H9 (cell line): ENCODE measurements at regions not wholly inside any gene's neighbourhood (a gene's known extent, or its start where the extent isn't known, plus 50 kb on each side); places are given as distances from the start of the nearest gene placed in this dataset.

Experiments
- DNase-seq: peaks from one replicate; pipeline ENCODE4 v3.0.0-alpha.2; 2017
- H2AFZ ChIP-seq: one replicate; pipeline ENCODE4 v1.6.1; 2013; ENCODE audit warnings: mild to moderate bottlenecking, low read length, control low read depth, moderate library complexity
- H2AK5ac ChIP-seq: 2 replicates; pipeline ENCODE4 v1.6.1; 2013; ENCODE audit warnings: low read length, control low read depth, mixed read lengths; ENCODE audit not compliant: insufficient read length
- H2BK120ac ChIP-seq: one replicate; pipeline ENCODE4 v1.6.1; 2013; ENCODE audit warnings: low read depth, mild to moderate bottlenecking, low read length, control low read depth, inconsistent platforms; ENCODE audit not compliant: poor library complexity, severe bottlenecking
- H2BK12ac ChIP-seq: 2 replicates; pipeline ENCODE4 v1.6.1; 2013; ENCODE audit warnings: low read length, control low read depth, mixed read lengths, low read depth; ENCODE audit not compliant: insufficient read length
- H2BK15ac ChIP-seq: 2 replicates; pipeline ENCODE4 v1.6.1; 2013; ENCODE audit warnings: low read depth, low read length, control low read depth
- H2BK20ac ChIP-seq: one replicate; pipeline ENCODE4 v1.6.1; 2013; ENCODE audit warnings: low read depth, mild to moderate bottlenecking, low read length, control low read depth, inconsistent platforms; ENCODE audit not compliant: poor library complexity, severe bottlenecking
- H2BK5ac ChIP-seq: 2 replicates; pipeline ENCODE4 v1.6.1; 2013; ENCODE audit warnings: low read length, control low read depth, mixed read lengths; ENCODE audit not compliant: insufficient read length
- H3K14ac ChIP-seq: 2 replicates; pipeline ENCODE4 v1.6.1; 2013; ENCODE audit warnings: low read length, control low read depth; ENCODE audit not compliant: insufficient read depth
- H3K18ac ChIP-seq: 2 replicates; pipeline ENCODE4 v1.6.1; 2013; ENCODE audit warnings: low read depth, mild to moderate bottlenecking, mixed read lengths, low read length, control low read depth; ENCODE audit not compliant: insufficient read length
- H3K23ac ChIP-seq: 2 replicates; pipeline ENCODE4 v1.6.1; 2013; ENCODE audit warnings: low read length, control low read depth, mixed read lengths, low read depth; ENCODE audit not compliant: insufficient read length
- H3K23me2 ChIP-seq: 2 replicates; pipeline ENCODE4 v1.6.1; 2013; ENCODE audit warnings: low read depth, mild to moderate bottlenecking, mixed read lengths, low read length, control low read depth; ENCODE audit not compliant: insufficient read length, poor library complexity, severe bottlenecking
- H3K27ac ChIP-seq: 2 replicates; pipeline ENCODE4 v1.5.1; 2013; ENCODE audit warnings: low read length, control low read depth, mixed read lengths, low read depth; ENCODE audit not compliant: insufficient read length
- H3K27me3 ChIP-seq: 2 replicates; pipeline ENCODE4 v1.6.1; 2013; ENCODE audit warnings: low read length, control low read depth, inconsistent platforms; ENCODE audit not compliant: insufficient read depth
- H3K4ac ChIP-seq: 2 replicates; pipeline ENCODE4 v1.6.1; 2013; ENCODE audit warnings: low read depth, mild to moderate bottlenecking, control low read depth, inconsistent platforms, low read length, moderate library complexity
- H3K4me1 ChIP-seq: 2 replicates; pipeline ENCODE4 v1.6.1; 2013; ENCODE audit warnings: low read length, control low read depth, inconsistent platforms; ENCODE audit not compliant: insufficient read depth
- H3K4me2 ChIP-seq: 2 replicates; pipeline ENCODE4 v1.6.1; 2013; ENCODE audit warnings: low read length, control low read depth, mixed read lengths; ENCODE audit not compliant: insufficient read length, insufficient read depth
- H3K56ac ChIP-seq: 2 replicates; pipeline ENCODE4 v1.6.1; 2013; ENCODE audit warnings: low read depth, mild to moderate bottlenecking, mixed read lengths, low read length, control low read depth; ENCODE audit not compliant: insufficient read length
- H3K79me1 ChIP-seq: 2 replicates; pipeline ENCODE4 v1.6.1; 2013; ENCODE audit warnings: low read depth, mild to moderate bottlenecking, moderate library complexity, low read length, control low read depth, inconsistent platforms; ENCODE audit not compliant: insufficient read depth, poor library complexity, severe bottlenecking
- H3K79me2 ChIP-seq: 2 replicates; pipeline ENCODE4 v1.6.1; 2013; ENCODE audit warnings: low read length, control low read depth, inconsistent platforms; ENCODE audit not compliant: insufficient read depth
- H3K9ac ChIP-seq: 2 replicates; pipeline ENCODE4 v1.6.1; 2013; ENCODE audit warnings: low read length, control low read depth, mixed read lengths; ENCODE audit not compliant: insufficient read length; ENCODE audit errors: extremely low read depth
- H3K9me3 ChIP-seq: one replicate; pipeline ENCODE4 v1.6.1; 2013; ENCODE audit warnings: low read depth, low read length, inconsistent platforms; ENCODE audit not compliant: control insufficient read depth
- H3T11ph ChIP-seq: one replicate; pipeline ENCODE4 v1.6.1; 2013; ENCODE audit warnings: mild to moderate bottlenecking, low read length, control low read depth, inconsistent platforms
- H4K20me1 ChIP-seq: one replicate; pipeline ENCODE4 v1.6.1; 2013; ENCODE audit not compliant: control insufficient read depth, insufficient read length, insufficient read depth
- H4K5ac ChIP-seq: 2 replicates; pipeline ENCODE4 v1.6.1; 2013; ENCODE audit warnings: low read depth, mild to moderate bottlenecking, mixed read lengths, low read length, control low read depth; ENCODE audit not compliant: insufficient read length
- H4K8ac ChIP-seq: replicated peaks from 2 replicates; pipeline ENCODE4 v1.6.1; 2013; ENCODE audit warnings: low read length, control low read depth, mixed read lengths, low read depth; ENCODE audit not compliant: insufficient read length
- H4K91ac ChIP-seq: 2 replicates; pipeline ENCODE4 v1.6.1; 2013; ENCODE audit warnings: low read depth, mild to moderate bottlenecking, moderate library complexity, mixed read lengths, low read length, control low read depth; ENCODE audit not compliant: insufficient read length
- H3K27ac Mint-ChIP-seq, 3 experiments: 2 replicates in 2 of 3; 3 replicates in 1 of 3; pipeline ENCODE4 v1.8.0; 2020 to 2021; ENCODE audit warnings: mixed read lengths in 3 of 3, mild to moderate bottlenecking in 1 of 3, moderate library complexity in 1 of 3
- H3K27me3 Mint-ChIP-seq: 2 replicates; pipeline ENCODE4 v1.8.0; 2021; ENCODE audit warnings: low read depth, mild to moderate bottlenecking, moderate library complexity, mixed read lengths
- H3K36me3 Mint-ChIP-seq, 3 experiments: 2 replicates in 2 of 3; 3 replicates in 1 of 3; pipeline ENCODE4 v1.8.0; 2020 to 2021; ENCODE audit warnings: low read depth in 3 of 3, mixed read lengths in 3 of 3; ENCODE audit not compliant: insufficient read depth in 1 of 3
- H3K4me1 Mint-ChIP-seq, 2 experiments: 2 replicates each; pipeline ENCODE4 v1.8.0; 2020; ENCODE audit warnings: mixed read lengths in 2 of 2
- H3K4me3 Mint-ChIP-seq, 2 experiments: 2 replicates in 1 of 2; 3 replicates in 1 of 2; pipeline ENCODE4 v1.8.0; 2020 to 2021; ENCODE audit warnings: mild to moderate bottlenecking in 2 of 2, mixed read lengths in 2 of 2, moderate library complexity in 1 of 2
- H3K9me3 Mint-ChIP-seq, 2 experiments: 2 replicates in 1 of 2; 3 replicates in 1 of 2; pipeline ENCODE4 v1.8.0; 2020; ENCODE audit warnings: mild to moderate bottlenecking in 2 of 2, mixed read lengths in 2 of 2, moderate library complexity in 1 of 2
- WGBS: extraction: QIAGEN DNeasy Blood & Tissue Kit; methylation state at CpG from one replicate; pipeline ENCODE4 v1.1.7; 2013; ENCODE audit warnings: missing lambda C conversion rate, low lambda C conversion rate, mixed read lengths; ENCODE audit not compliant: insufficient read length; ENCODE audit errors: extremely low coverage; 5-methylcytosine and 5-hydroxymethylcytosine counted together
- TF ChIP-seq, protein P1 (sequence below): fragments of 200-600 bp; sonication (generic); conservative IDR thresholded peaks from 3 replicates; pipeline ENCODE4 v1.8.0; 2021; ENCODE audit warnings: antibody characterized with exemption, mild to moderate bottlenecking

DNA sequence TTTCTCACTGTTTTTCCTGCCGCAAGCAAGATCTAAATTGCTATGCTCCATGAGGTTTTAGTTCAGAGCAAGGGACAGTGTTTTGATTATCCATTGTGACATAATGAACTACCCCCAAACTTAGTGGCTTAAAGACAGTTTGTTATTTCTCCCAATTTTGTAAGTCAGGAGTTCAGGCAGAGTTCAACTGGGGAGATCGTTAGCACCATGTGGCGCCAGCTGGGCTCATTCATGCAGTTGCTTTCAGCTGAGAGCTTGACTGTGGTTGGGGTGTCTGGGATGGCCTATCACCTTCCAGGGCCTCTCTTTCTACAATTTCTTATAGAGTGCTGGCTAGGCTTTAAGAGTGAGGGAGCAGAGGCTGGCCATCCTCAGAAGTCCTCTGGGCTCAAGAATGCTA is 382.9 kb upstream of the CELF4 start:
- H3K56ac ChIP-seq = no peak overlapping the region
- H3K27ac ChIP-seq = no peak overlapping the region
- H2BK15ac ChIP-seq = no peak overlapping the region
- H3K27ac Mint-ChIP-seq = no peak overlapping the region
- WGBS = no CpG with 5 or more reads among the region's 3 CpGs
- H3K4me1 Mint-ChIP-seq = peaks cover 0 to 8% of the 10 kb centered on the region in 2 experiments; a peak in 2 of 4 replicates
- no peak overlapping the region for H2AK5ac ChIP-seq
- H3K79me1 ChIP-seq = no peaks in the 10 kb centered on the region
- H2BK120ac ChIP-seq = no peak overlapping the region
- no peak overlapping the region for H2AFZ ChIP-seq
- no peaks in the 10 kb centered on the region for H3K9me3 ChIP-seq
- no peak overlapping the region for H3K14ac ChIP-seq
- H4K20me1 ChIP-seq = no peaks in the 10 kb centered on the region
- H3K9ac ChIP-seq = no peak overlapping the region
- no peak overlapping the region for H3K18ac ChIP-seq
- no peak overlapping the region for H3K4ac ChIP-seq
- no peaks in the 10 kb centered on the region; a peak in 2 of 7 replicates for H3K36me3 Mint-ChIP-seq
- no peak overlapping the region for H4K91ac ChIP-seq
- no peak overlapping the region for H3T11ph ChIP-seq
- H3K4me3 Mint-ChIP-seq = no peak overlapping the region
- no peaks in the 10 kb centered on the region for H3K27me3 ChIP-seq
- DNase-seq = no peak
- no peak overlapping the region for H2BK12ac ChIP-seq
- TF ChIP-seq, protein P1, sequence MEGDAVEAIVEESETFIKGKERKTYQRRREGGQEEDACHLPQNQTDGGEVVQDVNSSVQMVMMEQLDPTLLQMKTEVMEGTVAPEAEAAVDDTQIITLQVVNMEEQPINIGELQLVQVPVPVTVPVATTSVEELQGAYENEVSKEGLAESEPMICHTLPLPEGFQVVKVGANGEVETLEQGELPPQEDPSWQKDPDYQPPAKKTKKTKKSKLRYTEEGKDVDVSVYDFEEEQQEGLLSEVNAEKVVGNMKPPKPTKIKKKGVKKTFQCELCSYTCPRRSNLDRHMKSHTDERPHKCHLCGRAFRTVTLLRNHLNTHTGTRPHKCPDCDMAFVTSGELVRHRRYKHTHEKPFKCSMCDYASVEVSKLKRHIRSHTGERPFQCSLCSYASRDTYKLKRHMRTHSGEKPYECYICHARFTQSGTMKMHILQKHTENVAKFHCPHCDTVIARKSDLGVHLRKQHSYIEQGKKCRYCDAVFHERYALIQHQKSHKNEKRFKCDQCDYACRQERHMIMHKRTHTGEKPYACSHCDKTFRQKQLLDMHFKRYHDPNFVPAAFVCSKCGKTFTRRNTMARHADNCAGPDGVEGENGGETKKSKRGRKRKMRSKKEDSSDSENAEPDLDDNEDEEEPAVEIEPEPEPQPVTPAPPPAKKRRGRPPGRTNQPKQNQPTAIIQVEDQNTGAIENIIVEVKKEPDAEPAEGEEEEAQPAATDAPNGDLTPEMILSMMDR = no peak
- no peaks in the 10 kb centered on the region for H3K79me2 ChIP-seq
- no peak overlapping the region for H4K8ac ChIP-seq
- H4K5ac ChIP-seq = no peak overlapping the region
- no peak overlapping the region for H3K23ac ChIP-seq
- H2BK20ac ChIP-seq = no peak overlapping the region
- H3K9me3 Mint-ChIP-seq = peaks cover 0 to 10% of the 10 kb centered on the region in 2 experiments; a peak in 3 of 5 replicates
- no peak overlapping the region for H2BK5ac ChIP-seq
- H3K23me2 ChIP-seq = no peaks in the 10 kb centered on the region
- H3K27me3 Mint-ChIP-seq = no peaks in the 10 kb centered on the region
- no peaks in the 10 kb centered on the region for H3K4me1 ChIP-seq
- no peak overlapping the region for H3K4me2 ChIP-seq
